SIG-M5 treated with dmso at 0.1 percent for 504 hours (cell line): ENCODE measurements at regions not wholly inside any gene's neighbourhood (a gene's known extent, or its start where the extent isn't known, plus 50 kb on each side); places are given as distances from the start of the nearest gene placed in this dataset.

Source experiments
- DNase-seq: peaks from one replicate; lab custom pipeline; 2025; ENCODE audit not compliant: unreplicated experiment; lab: John Stamatoyannopoulos, UW

DNA sequence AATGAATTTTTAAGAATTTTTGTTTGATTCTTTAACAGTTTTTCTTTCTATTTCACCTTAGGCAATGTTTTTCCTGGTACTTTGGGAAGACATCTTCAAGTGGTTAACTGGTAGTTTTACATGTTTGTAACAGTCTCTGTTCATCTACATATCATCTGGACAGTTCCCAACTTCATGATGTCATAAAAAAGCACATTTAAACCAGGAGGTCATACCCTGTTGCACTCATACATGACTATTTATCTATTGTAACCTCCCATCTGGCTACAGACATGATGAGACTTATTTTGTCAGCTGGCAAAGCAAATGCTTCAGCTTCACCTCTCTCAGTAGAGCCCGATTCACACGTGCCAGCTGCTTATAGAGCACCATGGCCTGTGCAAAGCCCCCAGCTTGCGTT lies 99.8 kb upstream of the YPEL5 start:
- no peak for DNase-seq

GRCh38 chr2:30048636-30049175 lies 98.1 kb upstream of the YPEL5 start:
- DNase-seq = no peak

DNA sequence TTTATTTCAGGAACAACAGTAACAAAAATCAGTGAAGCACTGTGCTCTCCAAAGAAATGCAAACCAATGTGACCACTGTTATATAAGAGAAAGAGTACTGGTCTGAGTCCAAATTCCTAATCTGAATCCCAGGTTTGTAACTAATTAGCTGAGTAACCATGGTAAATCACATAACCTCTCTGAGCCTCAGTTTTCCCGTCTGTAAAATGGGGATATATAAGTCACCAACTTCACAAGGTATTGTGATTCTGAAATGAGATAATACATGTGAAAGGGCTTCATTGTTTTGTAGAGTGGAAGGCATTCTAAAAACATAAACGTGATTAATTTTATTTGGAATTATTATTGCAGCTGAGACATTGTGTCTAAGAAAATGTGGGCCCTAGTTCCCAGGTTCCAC lies 91.3 kb upstream of the YPEL5 start:
- DNase-seq = no peak

GRCh38 chr2:30060562-30060961 lies 86.2 kb upstream of the YPEL5 start:
- DNase-seq = no peak

- DNase-seq = no peak
Observed at GRCh38 chr2:30068067-30068466, 78.7 kb upstream of the YPEL5 start.

GRCh38 chr2:30072250-30072842 lies 74.5 kb upstream of the YPEL5 start:
- DNase-seq = peak; percentile 70

DNA sequence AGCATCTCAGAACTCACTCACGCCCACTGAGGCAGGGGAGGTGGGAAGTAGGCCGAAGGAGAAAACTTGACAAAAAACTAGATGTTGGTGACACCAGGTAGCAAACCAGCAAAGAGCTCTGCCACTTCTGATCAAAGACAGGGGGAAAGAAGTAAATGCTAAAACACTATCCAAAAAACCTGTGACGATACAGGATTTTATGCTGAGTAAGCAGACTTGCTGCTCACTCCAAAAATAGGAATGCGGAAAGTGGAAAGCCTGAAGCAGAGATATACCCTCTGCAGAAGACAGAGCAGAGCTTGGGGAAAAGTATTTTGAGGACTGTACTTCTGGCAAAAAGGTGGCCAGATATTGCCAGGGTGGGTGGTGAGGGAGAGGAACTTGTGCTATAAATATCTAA lies 73.3 kb upstream of the YPEL5 start:
- no peak for DNase-seq

- DNase-seq = no peak
Observed at GRCh38 chr2:30074023-30074422, 72.8 kb upstream of the YPEL5 start.

- DNase-seq = no peak
Observed at GRCh38 chr2:30078521-30078920, 68.3 kb upstream of the YPEL5 start.

- no peak for DNase-seq
Observed at GRCh38 chr2:30084915-30085314, 61.9 kb upstream of the YPEL5 start.

GRCh38 chr2:30089171-30089570 lies 57.6 kb upstream of the YPEL5 start:
- DNase-seq = no peak

GRCh38 chr2:30095402-30095801 lies 51.4 kb upstream of the YPEL5 start:
- DNase-seq = no peak

GRCh38 chr2:30096451-30096850 lies 50.4 kb upstream of the YPEL5 start:
- DNase-seq = no peak
